ENCODE measurements at regions not wholly inside any gene's neighbourhood (a gene's known extent, or its start where the extent isn't known, plus 50 kb on each side); places are given as distances from the start of the nearest gene placed in this dataset.

- ATAC-seq (no peak), DNase-seq (no peak)
- no peaks in the 10 kb centered on the region for H3K27me3 ChIP-seq
- no peaks in the 10 kb centered on the region for H3K36me3 ChIP-seq (replicated peaks in 1 of 2; ENCODE audit: insufficient read depth in 1 of 2, low read depth in 2 of 2)
- WGBS, 2 donors = 94 to 100% methylated on average over 1 of the region's 1 CpG
- no peak overlapping the region for H3K27ac ChIP-seq
- H3K4me1 ChIP-seq = peaks cover 4% of the 10 kb centered on the region
- H3K9me3 ChIP-seq = no peaks in the 10 kb centered on the region
- H3K4me3 ChIP-seq = no peak overlapping the region
- no peak for TF ChIP-seq POLR2A (IDR thresholded peaks at IDR 0.05)
- intact Hi-C loops (cut with DNase I) = no loop called here
Measured at GRCh38 chr5:58263296-58263695, 196.6 kb downstream of the PLK2 start.

GRCh38 chr5:58262226-58262625, 197.7 kb downstream of the PLK2 start:
- Histone ChIP-seq H3K36me3 (replicated peaks in 1 of 2; ENCODE audit: insufficient read depth in 1 of 2, low read depth in 2 of 2) (no peaks in the 10 kb centered on the region), H3K9me3 (no peaks in the 10 kb centered on the region), H3K4me1 (peaks cover 4% of the 10 kb centered on the region), H3K4me3 (no peak overlapping the region), H3K27ac (no peak overlapping the region), H3K27me3 (no peaks in the 10 kb centered on the region)
- intact Hi-C loops (cut with DNase I) = no loop called here
- WGBS, 2 donors = 88 to 97% methylated on average over 1 of the region's 1 CpG
- no peak for DNase-seq
- TF ChIP-seq CTCF (IDR thresholded peaks at IDR 0.05) (no peak), POLR2A (IDR thresholded peaks at IDR 0.05) (no peak)
- ATAC-seq = no peak

GRCh38 chr5:58261605-58262004, 198.3 kb downstream of the PLK2 start:
- no peak for ATAC-seq
- H3K27me3 ChIP-seq = no peaks in the 10 kb centered on the region
- WGBS, 2 donors = 66 to 73% methylated on average over 4 of the region's 4 CpGs
- intact Hi-C loops (cut with DNase I) = no loop called here
- no peak for TF ChIP-seq CTCF (IDR thresholded peaks at IDR 0.05)
- no peak for TF ChIP-seq POLR2A (IDR thresholded peaks at IDR 0.05)
- H3K4me3 ChIP-seq = no peak overlapping the region
- H3K27ac ChIP-seq = no peak overlapping the region
- H3K36me3 ChIP-seq (replicated peaks in 1 of 2; ENCODE audit: insufficient read depth in 1 of 2, low read depth in 2 of 2) = no peaks in the 10 kb centered on the region
- H3K9me3 ChIP-seq = no peaks in the 10 kb centered on the region
- H3K4me1 ChIP-seq = peaks cover 4% of the 10 kb centered on the region
- DNase-seq = no peak

- no peak for ATAC-seq
- DNase-seq = no peak
- H3K27ac ChIP-seq = peak overlapping the region in 1 of 4 donors; percentile 1
- TF ChIP-seq CTCF (IDR thresholded peaks at IDR 0.05) (no peak), POLR2A (IDR thresholded peaks at IDR 0.05) (no peak)
- H3K9me3 ChIP-seq = no peaks in the 10 kb centered on the region
- no peak overlapping the region for H3K4me3 ChIP-seq
- H3K27me3 ChIP-seq = no peaks in the 10 kb centered on the region
- intact Hi-C loops (cut with DNase I) = no loop called here
- H3K36me3 ChIP-seq (replicated peaks in 1 of 2; ENCODE audit: insufficient read depth in 1 of 2, low read depth in 2 of 2) = no peaks in the 10 kb centered on the region
- 78 to 88% methylated on average over 2 of the region's 2 CpGs for WGBS, 2 donors
- peaks cover 4% of the 10 kb centered on the region for H3K4me1 ChIP-seq
Measured at GRCh38 chr5:58260243-58260642, 199.6 kb downstream of the PLK2 start.

- no peak for TF ChIP-seq POLR2A (IDR thresholded peaks at IDR 0.05)
- no peak for TF ChIP-seq CTCF (IDR thresholded peaks at IDR 0.05)
- no peaks in the 10 kb centered on the region for H3K27me3 ChIP-seq
- H3K27ac ChIP-seq = peak overlapping the region in 2 of 4 donors; percentile 29 to 32
- intact Hi-C loops (cut with DNase I) = no loop called here
- H3K4me1 ChIP-seq = peaks cover 4% of the 10 kb centered on the region
- H3K4me3 ChIP-seq = no peak overlapping the region
- ATAC-seq = peak; percentile 74
- H3K36me3 ChIP-seq (replicated peaks in 1 of 2; ENCODE audit: insufficient read depth in 1 of 2, low read depth in 2 of 2) = no peaks in the 10 kb centered on the region
- 43 to 54% methylated on average over 6 of the region's 6 CpGs for whole genome bisulfite sequencing, 2 donors
- H3K9me3 ChIP-seq = no peaks in the 10 kb centered on the region
- peak in 1 of 4 donors; percentile 7 for DNase-seq
Measured at GRCh38 chr5:58259685-58260152, 200.2 kb downstream of the PLK2 start.
